IPS-NIHi7 (cell line): ENCODE measurements at regions not wholly inside any gene's neighbourhood (a gene's known extent, or its start where the extent isn't known, plus 50 kb on each side); places are given as distances from the start of the nearest gene placed in this dataset.

Experiments
- DNase-seq: peaks from one replicate; pipeline ENCODE4 v3.0.0; 2012; ENCODE audit warnings: mixed read lengths; ENCODE audit errors: extremely low spot score

DNA sequence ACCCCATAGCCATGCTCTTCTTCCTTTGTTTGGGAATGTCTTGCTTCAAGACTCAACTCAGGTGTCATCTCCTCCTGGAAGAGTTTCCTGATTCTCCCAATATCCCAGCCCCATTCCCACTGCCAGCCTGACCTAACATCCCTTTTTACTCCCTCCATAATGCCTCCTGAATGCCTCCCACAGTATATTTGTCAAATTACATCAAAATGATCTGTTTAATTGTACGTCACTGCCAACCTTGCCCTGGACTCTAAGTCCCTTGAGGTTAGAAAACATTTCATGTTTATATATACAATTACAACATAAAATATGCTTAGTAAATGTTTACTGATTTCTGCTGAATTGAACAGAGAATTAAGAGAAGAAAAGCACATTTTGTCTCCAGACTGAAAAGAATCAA lies 301.6 kb upstream of the PDE4D start:
- no peak for DNase-seq

DNA sequence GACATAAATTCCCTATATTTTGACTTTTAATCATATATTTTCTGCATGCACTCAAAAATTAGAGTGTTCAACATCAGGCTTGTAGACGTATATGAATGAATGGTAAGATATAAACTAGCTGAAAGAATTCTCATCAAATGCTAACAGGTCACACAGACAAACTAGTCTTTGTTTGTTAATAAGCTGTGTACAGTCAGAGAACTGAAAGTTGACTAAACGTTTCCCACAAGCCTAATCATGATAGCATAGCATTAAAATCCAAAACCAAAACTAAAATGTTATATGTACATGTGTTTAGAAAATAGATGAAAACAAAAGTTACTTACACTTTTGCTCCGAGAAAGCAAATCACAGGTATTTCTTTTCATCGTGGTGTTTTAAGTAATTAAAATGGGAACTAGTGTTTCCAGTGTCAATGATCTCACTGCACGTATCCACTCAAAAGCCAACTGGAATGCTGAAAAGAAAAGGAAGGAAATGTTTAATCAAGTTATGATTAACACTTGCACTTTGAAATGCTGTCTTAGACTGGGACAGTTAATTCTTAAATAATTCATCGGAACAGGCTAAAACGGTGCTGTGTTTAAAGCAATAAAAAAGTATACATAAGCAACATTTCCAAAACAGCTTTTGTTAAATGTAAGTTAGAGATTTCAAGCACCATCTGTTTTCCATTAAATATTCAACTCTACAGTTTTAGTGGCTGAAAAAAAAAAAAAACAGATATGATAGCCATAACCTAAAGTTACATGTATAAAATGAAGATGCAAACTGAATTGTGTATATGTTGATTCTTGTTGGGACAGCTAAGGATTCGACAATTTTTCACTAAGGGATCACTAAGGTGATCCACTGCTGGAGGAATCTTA lies 291.9 kb upstream of the PDE4D start:
- no peak for DNase-seq

DNA sequence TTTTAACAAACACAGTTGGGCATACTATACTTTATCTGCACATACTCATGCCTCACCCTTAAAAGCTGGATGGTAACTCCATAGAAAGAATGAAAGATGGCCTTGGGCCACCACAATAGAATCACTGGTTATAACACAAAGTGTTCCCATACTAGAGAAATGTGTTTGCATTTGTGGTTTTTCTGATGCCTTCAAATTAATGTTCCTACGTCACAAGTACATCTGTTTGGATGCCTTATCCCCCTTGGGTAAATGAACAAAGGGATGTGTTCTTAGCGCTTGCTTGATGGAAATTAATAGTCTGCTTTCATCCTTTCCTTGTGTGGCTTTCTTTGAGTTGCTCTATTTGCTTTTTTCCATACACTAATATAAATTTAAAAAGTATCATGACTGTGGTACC lies 291.1 kb upstream of the PDE4D start:
- no peak for DNase-seq

GRCh38 chr5:60183881-60184280 lies 290.4 kb upstream of the PDE4D start:
- DNase-seq, result no peak

DNA sequence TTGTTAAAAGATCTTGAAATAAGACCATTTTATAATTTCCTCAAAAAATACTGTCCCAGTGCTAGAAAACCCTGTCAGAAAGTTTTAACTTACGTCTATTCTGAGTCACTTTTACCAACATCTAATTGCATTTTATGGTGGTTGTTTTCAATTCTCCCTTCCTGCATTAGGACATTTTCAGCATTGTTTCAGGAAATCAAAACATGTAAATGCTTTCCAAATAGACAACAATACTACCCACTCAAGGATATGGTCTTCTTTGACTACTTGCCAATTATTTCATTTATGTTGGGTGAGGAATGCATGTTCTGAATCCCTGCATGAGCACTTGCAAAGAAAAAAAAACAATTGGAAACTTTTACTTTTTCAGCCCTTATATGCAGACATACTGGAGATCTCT lies 284.6 kb upstream of the PDE4D start:
- no peak for DNase-seq

DNA sequence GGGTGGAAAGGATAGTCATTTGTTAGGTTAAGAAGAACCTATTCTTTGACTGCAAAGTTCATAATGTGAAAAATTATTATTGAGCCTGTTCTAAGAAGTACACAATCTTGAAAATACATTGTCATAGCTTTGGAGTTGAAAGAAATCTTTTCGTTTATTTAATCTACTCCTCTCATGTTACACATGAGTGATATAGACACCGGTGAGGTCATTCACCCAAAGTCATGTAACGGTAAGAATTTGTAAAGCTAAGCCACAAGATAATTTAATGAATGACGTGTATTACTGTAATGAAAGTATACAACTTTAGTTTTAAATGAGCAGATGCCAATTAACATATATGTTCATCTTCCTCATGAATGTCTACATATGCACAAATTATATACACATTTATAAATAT lies 284.1 kb upstream of the PDE4D start:
- no peak for DNase-seq

GRCh38 chr5:60173667-60174066 lies 280.1 kb upstream of the PDE4D start:
- no peak for DNase-seq

GRCh38 chr5:60163762-60164161 lies 270.2 kb upstream of the PDE4D start:
- DNase-seq, result no peak

DNA sequence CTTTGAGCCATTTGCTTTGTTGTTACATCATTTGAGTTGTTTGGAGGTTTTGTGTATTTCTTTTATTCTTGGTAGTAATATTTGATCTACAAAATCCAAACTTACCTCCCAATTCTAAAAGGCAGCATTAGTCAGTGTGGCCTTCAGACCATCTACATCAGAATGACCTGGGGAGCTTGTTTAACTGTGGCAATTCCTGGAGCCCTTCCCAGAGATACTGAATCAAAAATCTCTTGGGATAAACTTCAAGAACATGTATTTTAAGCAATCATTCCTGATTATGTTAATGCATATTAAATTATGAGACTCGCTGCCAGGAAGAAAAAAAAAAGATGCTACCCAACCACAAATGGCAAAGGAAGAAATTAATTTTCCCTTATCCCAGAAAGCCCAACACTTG lies 268.9 kb upstream of the PDE4D start:
- DNase-seq, result no peak

DNA sequence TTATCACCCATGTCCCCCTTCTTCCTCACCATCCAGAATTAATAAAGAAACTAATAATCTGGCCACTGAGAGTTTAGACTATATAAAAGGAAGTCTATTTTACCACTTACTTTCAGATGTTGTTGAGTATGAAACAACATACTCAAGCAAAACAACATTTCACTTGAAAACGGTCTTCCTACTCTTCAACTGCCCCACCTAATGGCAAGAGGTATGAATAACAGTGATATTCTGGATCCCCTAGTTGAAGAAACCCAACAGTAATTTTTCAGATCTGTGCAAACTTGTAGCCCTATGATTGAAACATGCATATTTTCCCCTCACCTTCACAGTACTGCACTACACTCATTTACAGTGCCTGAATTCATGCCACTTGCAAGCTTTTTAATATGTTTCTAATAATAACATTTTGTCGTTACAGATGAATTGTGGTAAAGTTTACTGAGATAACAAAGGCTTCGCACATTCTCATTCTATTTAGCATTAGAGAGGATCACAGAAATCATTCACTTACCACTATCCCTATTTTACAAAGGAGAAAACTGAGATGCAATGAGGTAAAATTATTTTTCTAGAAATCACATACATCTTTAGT lies 267.9 kb upstream of the PDE4D start:
- DNase-seq, result peak; percentile 43

DNA sequence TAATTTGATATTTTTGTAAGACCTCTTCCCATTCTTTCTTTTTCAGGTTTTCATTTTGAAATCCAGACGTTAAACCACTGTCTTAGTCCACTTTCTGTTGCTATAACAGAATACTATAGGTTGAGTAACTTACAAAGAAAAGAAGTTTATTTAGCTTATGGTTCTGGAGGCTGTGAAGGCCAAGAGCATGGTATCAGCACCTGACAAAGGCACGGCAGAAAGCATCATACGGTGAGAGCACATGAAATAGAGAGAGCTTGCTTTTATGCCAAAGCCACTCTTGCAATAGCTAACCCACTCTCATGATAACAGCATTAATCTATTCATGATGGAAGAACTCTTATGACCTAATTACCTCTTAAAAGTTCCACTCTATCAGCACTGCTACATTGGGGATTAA lies 255.6 kb upstream of the PDE4D start:
- no peak for DNase-seq

GRCh38 chr5:60148366-60148765 lies 254.8 kb upstream of the PDE4D start:
- no peak for DNase-seq

DNA sequence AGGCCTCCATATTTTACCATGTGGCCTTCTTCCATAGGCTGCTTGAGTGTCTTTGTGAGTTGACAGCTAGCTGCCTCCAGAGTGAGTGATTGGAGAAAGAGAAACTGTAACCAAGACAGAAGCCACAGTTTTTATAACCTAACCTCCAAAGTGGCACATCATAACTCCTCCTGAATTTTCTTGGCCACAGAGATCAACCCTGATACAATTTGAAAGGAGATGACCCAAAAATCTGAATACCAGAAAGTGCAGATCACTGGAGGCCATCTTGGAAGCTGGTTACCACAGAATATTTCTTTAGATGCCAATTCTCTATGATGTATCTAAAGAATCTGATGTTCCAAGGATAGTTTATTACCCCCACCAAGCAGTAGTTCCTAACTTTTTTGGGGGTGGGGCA lies 254.3 kb upstream of the PDE4D start:
- DNase-seq, result no peak

- DNase-seq, result peak; percentile 10
Observed at GRCh38 chr5:60143942-60144549, 250.5 kb upstream of the PDE4D start.

DNA sequence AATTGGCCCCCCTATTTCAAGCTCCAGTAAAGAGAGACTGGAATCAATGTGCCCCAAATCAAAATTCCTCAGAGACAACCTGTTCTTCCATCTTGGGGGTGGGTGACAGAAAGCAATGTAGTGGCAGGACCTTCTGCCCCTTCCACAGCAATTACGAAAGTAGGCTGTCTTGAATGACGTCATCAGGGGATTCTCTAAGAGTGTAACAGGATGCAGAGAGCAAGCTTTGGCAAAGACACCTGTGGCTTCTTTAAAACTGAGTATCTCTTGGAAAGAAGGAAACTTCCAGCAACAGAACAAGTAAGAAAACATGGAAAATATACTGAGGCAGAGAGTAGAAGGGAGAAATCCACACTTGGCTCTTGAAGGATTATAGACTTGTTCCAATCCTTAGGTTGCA lies 247.6 kb upstream of the PDE4D start:
- DNase-seq, result no peak

DNA sequence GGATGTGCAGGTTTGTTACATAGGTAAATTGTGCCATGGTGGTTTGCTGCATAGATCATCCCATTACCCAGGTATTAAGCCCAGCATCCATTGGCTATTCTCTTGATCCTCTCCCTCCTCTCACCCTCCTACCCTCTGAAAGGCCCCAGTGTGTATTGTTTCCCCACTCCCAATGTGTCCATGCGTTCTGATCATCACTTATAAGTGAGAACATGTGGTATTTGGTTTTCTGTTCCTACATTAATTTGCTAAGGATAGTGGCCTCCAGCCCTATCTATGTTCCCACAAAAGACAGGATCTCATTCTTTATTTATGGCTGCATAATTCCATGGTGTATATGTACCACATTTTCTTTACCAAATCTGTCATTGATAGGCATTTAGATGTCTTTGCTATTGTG lies 243.3 kb upstream of the PDE4D start:
- DNase-seq, result no peak

DNA sequence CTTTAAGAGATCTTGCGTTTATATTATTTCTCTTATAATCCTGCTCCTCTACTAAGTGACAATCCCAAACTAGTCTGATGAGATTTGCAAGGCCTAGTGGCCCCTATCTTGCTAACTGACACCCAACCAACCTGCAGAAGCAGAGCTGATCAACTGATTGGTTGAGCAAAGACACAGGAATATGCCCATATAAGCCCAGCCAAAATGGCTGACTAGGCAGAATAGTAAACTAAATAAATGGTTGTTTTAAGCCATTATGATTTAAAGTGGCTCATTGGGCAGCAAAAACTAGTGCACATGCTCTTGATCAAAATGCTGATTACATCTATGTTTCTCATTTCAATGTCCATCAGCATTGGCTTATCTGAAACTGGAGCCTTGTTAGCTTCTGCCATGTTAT lies 238.0 kb upstream of the PDE4D start:
- no peak for DNase-seq

DNA sequence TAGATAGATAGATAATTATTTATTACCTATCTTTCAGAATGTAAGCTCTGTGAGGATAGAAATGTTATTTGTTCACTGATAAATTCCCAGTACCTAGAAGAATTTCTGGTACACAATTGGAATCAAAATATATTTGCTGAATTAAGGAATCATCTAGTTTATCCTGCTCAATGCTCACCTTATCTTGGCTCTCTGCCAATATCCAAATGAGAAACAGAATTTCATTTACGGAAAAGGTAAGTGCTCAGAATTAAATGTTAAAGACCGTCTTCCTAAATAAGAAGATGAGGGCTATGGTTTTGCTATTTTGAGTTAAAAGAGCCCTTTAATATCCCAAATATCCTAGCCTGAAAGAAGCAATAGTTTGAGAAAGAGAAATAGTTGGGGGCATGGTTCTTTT lies 232.1 kb upstream of the PDE4D start:
- no peak for DNase-seq

DNA sequence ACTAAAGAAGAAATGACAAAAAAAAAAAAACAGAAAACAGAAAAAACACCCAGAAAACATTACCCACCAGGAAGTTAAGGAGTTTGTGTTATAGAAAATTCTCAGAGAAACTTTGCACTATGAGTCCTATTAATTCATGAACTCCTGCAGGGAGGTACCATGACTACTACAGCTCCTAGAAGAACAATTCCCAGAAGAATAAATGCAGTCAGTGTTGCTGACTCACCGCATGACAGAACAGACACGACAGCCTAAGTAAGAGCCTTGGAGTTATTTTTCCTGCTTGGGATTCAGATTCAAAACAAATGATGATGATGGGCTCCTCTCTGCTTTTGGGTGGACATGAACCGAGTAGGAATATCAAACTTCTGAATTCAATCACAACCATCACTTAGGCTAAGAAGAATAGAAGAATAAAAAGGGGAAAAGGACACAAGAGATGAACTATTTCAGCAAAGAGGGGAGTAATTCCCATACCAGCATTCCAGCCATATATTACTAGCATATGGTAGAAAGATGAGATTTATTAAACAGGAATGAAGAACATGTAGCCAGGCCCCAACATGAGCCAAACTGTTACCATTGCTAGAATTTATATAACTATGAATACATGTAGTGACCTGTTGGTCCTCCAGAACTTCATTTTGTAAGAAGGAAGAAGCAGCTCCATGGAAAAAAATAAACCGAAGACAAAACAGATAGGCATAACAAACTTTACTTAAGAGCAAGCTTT lies 209.6 kb upstream of the PDE4D start:
- DNase-seq, result no peak

DNA sequence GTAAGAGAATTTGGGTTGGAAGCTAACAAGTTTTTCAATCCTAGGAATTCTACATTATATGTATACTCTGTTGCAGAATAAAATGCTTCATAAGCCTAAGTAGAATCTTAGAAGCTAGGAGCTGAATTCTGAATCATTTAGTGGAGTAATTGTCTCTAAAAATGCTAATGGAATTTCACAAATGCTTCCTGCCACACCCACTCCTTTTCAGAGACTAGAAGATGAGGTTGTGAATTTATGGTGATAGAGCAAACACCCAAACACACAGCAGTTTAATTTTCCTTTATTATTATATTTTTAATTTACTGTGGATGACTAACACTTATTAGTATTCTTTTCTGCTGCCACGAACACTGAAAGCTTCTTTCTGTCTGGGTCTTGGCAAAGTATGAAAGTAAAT lies 208.0 kb upstream of the PDE4D start:
- DNase-seq, result no peak

GRCh38 chr5:60092671-60093422 lies 199.3 kb upstream of the PDE4D start:
- no peak for DNase-seq

DNA sequence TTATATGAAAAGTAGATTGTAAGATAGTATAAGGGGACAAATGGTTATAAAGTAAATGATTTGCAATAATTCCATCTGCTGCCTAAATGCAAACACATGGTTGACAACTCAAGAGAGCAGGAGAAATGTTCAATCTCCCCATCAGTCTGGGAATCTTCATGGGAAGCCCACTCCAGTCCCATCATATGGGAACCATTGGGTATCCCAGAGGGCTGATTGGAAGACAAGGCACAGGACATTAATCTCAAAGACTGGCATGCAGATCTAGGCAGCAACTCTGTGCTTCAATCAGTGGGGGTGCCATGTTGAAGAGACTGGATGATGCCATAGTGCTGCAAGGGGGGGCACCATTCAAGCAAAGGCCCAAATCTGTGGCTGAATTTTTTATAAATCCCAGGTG lies 193.1 kb upstream of the PDE4D start:
- no peak for DNase-seq
